ENCODE measurements at regions not wholly inside any gene's neighbourhood (a gene's known extent, or its start where the extent isn't known, plus 50 kb on each side); places are given as distances from the start of the nearest gene placed in this dataset.

DNA sequence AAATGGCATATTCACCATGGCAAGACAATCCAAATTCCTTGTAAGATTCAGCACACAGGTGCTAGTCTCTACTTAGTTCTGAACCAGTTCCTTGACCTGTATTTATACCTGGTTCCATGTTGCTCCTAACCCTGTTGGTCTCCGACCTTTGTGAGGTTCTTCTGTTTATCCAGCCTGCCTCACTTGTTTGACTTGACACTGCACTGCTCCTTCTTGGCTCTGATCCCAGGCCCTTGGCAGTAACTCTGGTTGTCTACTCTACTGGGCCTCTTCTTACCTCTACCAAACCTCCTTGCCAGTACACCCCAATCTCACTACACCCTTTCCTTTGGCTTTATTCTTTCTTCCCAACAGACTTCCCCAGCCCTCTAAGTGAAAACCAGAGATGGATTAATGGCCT is 419.4 kb upstream of the USP24 start:
- DNase-seq = no peak
- in situ Hi-C loops (cut with MboI; ENCODE audit: low pct_unique_long_range_greater_than_20kb, low sequenced_read_pairs) = no loop called here

GRCh38 chr1:55632906-55633305 is 417.7 kb upstream of the USP24 start:
- in situ Hi-C loops (cut with MboI; ENCODE audit: low pct_unique_long_range_greater_than_20kb, low sequenced_read_pairs) = no loop called here
- no peak for DNase-seq

- no peak for DNase-seq
Observed at GRCh38 chr1:55632058-55632457, 416.9 kb upstream of the USP24 start.

GRCh38 chr1:55631509-55631908 is 416.3 kb upstream of the USP24 start:
- in situ Hi-C loops (cut with MboI; ENCODE audit: low pct_unique_long_range_greater_than_20kb, low sequenced_read_pairs) = no loop called here
- DNase-seq = no peak

More at GRCh38 chr1:55632058-55632457, 416.9 kb upstream of the USP24 start:
- in situ Hi-C loops (cut with MboI; ENCODE audit: low pct_unique_long_range_greater_than_20kb, low sequenced_read_pairs) = no loop called here

DNA sequence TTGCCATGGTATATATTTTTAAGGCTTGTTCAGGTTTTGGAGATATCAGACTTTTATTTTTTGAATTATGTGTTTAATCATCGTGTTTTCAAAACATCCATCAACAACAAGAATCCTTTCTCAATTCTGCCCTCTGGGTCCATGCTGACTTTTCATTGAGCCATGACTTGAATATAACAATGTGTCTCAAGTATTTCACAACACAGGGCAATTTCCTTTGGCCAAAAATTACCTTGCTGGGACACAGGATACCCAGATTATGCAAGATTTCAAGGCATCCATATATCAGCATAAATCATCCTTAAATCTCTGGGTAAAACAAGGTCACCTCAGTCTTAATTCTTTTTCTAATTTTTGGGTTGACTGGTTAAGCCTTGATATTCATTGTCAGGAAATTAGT is 411.2 kb upstream of the USP24 start:
- DNase-seq = no peak

DNA sequence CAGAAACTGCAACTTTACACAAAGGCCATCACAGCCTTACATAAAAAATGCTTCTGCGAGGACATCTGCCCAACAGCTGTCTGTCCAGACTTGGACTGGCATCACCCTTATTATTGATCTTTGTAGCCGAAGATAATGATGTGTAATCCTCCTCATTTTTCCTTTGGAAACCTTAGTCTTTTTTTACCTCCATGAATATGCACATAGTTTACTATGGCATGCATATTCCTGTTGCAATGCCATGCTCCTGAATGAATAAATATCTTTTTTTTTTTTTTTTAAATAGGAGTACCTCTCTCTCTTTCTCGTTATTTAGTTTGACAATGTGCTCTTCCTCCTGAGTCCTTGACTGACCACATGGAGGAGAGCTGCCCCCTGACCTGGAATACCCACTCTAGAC is 409.6 kb upstream of the USP24 start:
- DNase-seq = no peak
- in situ Hi-C loops (cut with MboI; ENCODE audit: low pct_unique_long_range_greater_than_20kb, low sequenced_read_pairs) = no loop called here

More for the DNA sequence above, 411.2 kb upstream of the USP24 start:
- in situ Hi-C loops (cut with MboI; ENCODE audit: low pct_unique_long_range_greater_than_20kb, low sequenced_read_pairs) = no loop called here

DNA sequence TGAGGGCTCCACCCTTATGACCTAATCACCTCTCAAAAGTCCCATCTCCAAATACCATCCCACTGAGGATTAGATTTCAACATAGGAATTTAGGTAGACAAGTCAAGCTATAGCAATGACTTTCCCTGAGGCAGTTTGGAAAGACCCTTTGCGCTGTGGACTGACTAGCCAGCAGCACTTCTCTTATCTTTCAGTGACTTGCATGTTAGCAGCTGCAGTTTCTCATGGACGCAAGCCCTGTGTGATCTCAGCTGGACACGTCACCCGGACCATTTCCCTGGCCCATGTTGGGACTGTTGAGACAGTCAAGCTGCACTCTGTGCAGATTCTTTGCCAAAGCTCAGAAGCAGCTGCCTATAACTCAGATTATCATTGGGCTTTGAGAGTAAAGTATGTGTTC is 408.1 kb upstream of the USP24 start:
- in situ Hi-C loops (cut with MboI; ENCODE audit: low pct_unique_long_range_greater_than_20kb, low sequenced_read_pairs) = no loop called here
- no peak for DNase-seq

DNA sequence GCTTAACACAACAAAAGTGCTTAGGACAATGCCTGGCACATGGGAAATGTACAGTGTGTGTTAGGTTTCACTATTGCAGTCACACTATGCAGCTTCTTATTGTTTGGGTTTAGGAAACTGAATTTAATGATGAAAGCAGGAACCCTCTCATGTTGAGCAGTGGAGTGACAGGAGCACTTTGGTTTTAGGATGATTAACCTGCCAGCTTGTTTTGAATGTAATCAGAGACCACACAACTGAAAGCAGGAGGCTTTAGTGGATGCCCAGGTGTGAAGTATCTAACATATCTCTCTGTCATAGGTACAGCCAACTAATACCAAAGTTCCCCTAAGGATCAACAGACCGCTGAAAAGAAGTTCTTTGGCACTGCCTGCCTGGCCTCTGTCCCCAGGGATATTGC is 406.9 kb upstream of the USP24 start:
- no peak for DNase-seq
- in situ Hi-C loops (cut with MboI; ENCODE audit: low pct_unique_long_range_greater_than_20kb, low sequenced_read_pairs) = no loop called here

- in situ Hi-C loops (cut with MboI; ENCODE audit: low pct_unique_long_range_greater_than_20kb, low sequenced_read_pairs) = no loop called here
- DNase-seq = no peak
Observed at GRCh38 chr1:55618199-55618598, 403.0 kb upstream of the USP24 start.

DNA sequence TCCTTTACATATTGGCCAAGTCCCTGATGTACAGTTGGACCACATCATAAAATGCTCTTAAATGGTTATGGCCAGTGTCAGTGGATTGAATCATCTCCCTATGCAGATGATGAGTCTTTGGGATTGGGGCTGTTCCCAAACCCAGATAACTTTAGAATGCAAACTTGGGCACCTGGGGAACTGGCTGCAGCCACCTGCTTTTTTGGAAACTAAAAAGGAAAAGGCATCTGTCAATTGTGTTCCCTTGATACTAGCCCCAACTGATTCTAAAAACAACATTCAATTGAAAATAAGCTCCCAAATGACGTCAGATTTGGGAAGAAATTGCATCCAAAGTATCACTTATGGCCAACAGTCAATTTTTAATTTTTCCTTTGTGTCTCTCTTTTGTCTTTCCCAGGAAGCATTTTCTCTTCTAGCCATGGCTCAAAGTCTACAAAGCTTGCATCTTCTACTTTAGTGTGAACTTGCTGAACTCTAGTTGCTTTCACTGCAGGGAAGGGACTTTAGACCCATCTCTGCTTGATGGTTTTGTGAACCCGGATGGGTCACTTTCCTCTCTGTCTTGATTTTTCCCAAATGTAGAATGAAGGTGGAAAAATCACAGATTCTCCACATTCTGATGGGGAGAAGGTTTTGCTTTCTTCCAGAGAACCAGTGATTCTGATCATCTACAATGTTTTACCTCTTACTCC is 402.3 kb upstream of the USP24 start:
- DNase-seq = no peak
- in situ Hi-C loops (cut with MboI; ENCODE audit: low pct_unique_long_range_greater_than_20kb, low sequenced_read_pairs) = no loop called here

DNA sequence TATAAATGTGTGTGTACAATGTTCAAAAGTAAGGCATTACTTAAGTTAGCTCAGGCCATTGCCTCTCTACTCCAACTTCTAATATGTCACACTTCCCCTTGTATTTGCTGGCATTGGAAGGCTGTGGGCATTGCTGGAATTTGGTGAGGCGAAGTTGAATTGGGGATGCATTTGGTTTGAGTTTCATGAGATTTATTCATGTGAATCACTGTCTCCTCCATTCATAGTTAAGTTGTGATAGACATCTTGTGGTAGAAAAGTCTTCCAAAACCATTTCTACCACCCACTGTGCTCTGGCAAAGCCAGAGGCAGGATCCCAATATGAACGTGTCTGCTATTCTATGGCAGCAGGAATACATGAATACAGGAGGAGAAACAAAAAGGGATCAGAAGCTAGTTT is 397.8 kb upstream of the USP24 start:
- in situ Hi-C loops (cut with MboI; ENCODE audit: low pct_unique_long_range_greater_than_20kb, low sequenced_read_pairs) = no loop called here

DNA sequence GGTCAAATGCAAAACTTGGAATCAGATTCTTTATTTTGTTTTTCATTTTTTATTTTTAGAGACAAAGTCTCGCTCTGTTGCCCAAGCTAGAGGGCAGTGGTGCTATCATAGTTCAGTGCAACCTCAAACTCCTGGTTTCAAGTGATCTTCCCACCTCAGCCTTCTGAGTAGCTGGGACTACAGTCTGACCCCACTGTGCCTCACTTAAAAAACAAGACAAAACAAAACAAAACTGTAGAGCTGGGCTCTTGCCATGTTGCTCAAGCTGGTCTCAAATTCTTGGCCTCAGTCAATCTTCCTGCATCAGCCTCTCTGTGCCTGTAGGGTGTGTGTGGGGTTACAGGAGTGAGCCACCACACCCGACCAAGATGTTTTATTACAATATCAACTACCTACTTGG is 396.0 kb upstream of the USP24 start:
- in situ Hi-C loops (cut with MboI; ENCODE audit: low pct_unique_long_range_greater_than_20kb, low sequenced_read_pairs) = no loop called here
- DNase-seq = no peak

More for the DNA sequence above, 397.8 kb upstream of the USP24 start:
- DNase-seq = no peak

DNA sequence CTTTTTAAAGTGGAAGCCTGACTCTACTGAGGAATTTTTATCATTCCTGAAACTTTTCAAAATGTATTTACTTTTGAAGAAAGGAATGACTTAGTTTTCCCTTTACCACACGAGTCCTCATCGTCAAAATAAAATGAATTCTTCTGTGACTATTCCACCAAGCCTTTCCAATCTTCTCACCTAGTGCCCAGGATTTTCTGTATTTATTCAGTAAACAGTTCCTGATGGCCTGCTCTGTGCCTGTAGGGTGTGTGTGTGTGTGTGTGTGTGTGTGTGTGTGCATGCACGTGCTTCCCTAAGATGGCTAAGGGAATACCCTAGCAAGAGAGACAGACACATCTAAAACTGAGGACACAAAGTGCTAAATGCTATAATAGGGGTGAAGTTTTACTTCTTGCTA is 395.0 kb upstream of the USP24 start:
- in situ Hi-C loops (cut with MboI; ENCODE audit: low pct_unique_long_range_greater_than_20kb, low sequenced_read_pairs) = no loop called here
- DNase-seq = no peak

DNA sequence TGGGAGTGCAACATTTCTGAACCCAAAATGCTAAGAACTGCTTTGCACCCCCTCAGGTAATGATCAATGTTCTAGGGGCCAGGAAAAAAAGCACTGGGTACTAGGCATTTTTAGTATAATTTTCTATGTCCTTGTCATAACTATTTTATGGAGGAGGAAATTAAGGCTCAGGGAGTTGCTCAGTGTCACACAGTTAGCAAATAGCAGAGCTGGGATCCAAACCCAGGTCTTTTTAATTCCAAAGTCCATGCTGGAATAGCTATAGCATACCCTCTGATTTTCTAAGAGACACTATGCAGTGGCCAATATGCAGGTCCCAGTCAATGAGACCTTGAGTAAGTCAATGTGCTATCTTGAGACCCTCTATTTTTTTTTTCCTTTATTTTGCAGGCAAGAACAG is 394.5 kb upstream of the USP24 start:
- DNase-seq = no peak
- in situ Hi-C loops (cut with MboI; ENCODE audit: low pct_unique_long_range_greater_than_20kb, low sequenced_read_pairs) = no loop called here

- in situ Hi-C loops (cut with MboI; ENCODE audit: low pct_unique_long_range_greater_than_20kb, low sequenced_read_pairs) = no loop called here
- DNase-seq = no peak
Observed at GRCh38 chr1:55605155-55605554, 390.0 kb upstream of the USP24 start.

GRCh38 chr1:55604749-55605148 is 389.6 kb upstream of the USP24 start:
- in situ Hi-C loops (cut with MboI; ENCODE audit: low pct_unique_long_range_greater_than_20kb, low sequenced_read_pairs) = no loop called here
- DNase-seq = no peak

- in situ Hi-C loops (cut with MboI; ENCODE audit: low pct_unique_long_range_greater_than_20kb, low sequenced_read_pairs) = no loop called here
- DNase-seq = no peak
Observed at GRCh38 chr1:55604179-55604578, 389.0 kb upstream of the USP24 start.

- in situ Hi-C loops (cut with MboI; ENCODE audit: low pct_unique_long_range_greater_than_20kb, low sequenced_read_pairs) = no loop called here
- no peak for DNase-seq
Observed at GRCh38 chr1:55600242-55600641, 385.1 kb upstream of the USP24 start.

GRCh38 chr1:55597910-55598309 is 382.7 kb upstream of the USP24 start:
- no peak for DNase-seq
- in situ Hi-C loops (cut with MboI; ENCODE audit: low pct_unique_long_range_greater_than_20kb, low sequenced_read_pairs) = no loop called here

- no peak for DNase-seq
- in situ Hi-C loops (cut with MboI; ENCODE audit: low pct_unique_long_range_greater_than_20kb, low sequenced_read_pairs) = no loop called here
Observed at GRCh38 chr1:55594701-55595100, 379.5 kb upstream of the USP24 start.

GRCh38 chr1:55593298-55593697 is 378.1 kb upstream of the USP24 start:
- in situ Hi-C loops (cut with MboI; ENCODE audit: low pct_unique_long_range_greater_than_20kb, low sequenced_read_pairs) = no loop called here
- DNase-seq = no peak

DNA sequence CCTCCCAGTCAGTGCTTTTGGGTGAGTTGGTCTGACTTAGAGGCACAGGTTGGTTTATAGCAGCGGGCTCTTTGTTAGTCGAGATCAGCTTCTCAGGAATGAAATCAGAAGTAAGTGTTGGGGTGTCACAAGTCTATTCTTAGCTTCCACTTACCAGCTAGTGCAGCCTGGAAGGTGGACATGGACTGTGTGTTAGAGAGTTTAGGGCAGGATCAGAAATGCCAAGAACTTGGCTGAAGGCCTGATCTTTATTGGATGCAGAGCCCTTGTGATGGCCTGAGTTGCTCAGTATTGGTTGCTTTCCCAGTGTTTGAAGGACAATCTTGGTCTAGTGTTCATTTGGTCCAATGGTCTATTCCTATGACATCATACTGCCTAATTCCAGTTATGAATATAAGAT is 377.0 kb upstream of the USP24 start:
- no peak for DNase-seq
- in situ Hi-C loops (cut with MboI; ENCODE audit: low pct_unique_long_range_greater_than_20kb, low sequenced_read_pairs) = no loop called here
